GM15510 (cell line): ENCODE measurements at regions not wholly inside any gene's neighbourhood (a gene's known extent, or its start where the extent isn't known, plus 50 kb on each side); places are given as distances from the start of the nearest gene placed in this dataset.

Experiments used
- POLR2A ChIP-seq: IDR thresholded peaks from 3 replicates; pipeline ENCODE4 v1.6.1; 2011; ENCODE audit warnings: borderline replicate concordance; ENCODE audit not compliant: insufficient read length; ENCODE audit errors: extremely low read depth

GRCh38 chr2:120939595-120940318 is 204.1 kb downstream of the GLI2 start:
- TF ChIP-seq POLR2A = no peak

- no peak for TF ChIP-seq POLR2A
These were observed 204.6 kb downstream of the GLI2 start for GRCh38 chr2:120940319-120940696.

GRCh38 chr2:120940726-120941256 is 205.1 kb downstream of the GLI2 start:
- no peak for TF ChIP-seq POLR2A

- TF ChIP-seq POLR2A = no peak
These were observed 206.0 kb downstream of the GLI2 start for GRCh38 chr2:120941571-120942120.

- no peak for TF ChIP-seq POLR2A
These were observed 207.0 kb downstream of the GLI2 start for GRCh38 chr2:120942658-120943057.

- TF ChIP-seq POLR2A = no peak
These were observed 207.9 kb downstream of the GLI2 start for GRCh38 chr2:120943403-120944034.

GRCh38 chr2:120944575-120944974 is 208.9 kb downstream of the GLI2 start:
- TF ChIP-seq POLR2A = no peak

- TF ChIP-seq POLR2A = no peak
These were observed 209.4 kb downstream of the GLI2 start for GRCh38 chr2:120945091-120945490.

GRCh38 chr2:120945832-120946499 is 210.3 kb downstream of the GLI2 start:
- no peak for TF ChIP-seq POLR2A

GRCh38 chr2:120947327-120947726 is 211.7 kb downstream of the GLI2 start:
- TF ChIP-seq POLR2A = no peak

GRCh38 chr2:120947982-120948661 is 212.5 kb downstream of the GLI2 start:
- no peak for TF ChIP-seq POLR2A

GRCh38 chr2:120948662-120949011 is 213.0 kb downstream of the GLI2 start:
- TF ChIP-seq POLR2A = no peak

GRCh38 chr2:120949027-120949956 is 213.6 kb downstream of the GLI2 start:
- TF ChIP-seq POLR2A = no peak
